Body of pancreas (tissue), 4 donors: ENCODE measurements at regions not wholly inside any gene's neighbourhood (a gene's known extent, or its start where the extent isn't known, plus 50 kb on each side); places are given as distances from the start of the nearest gene placed in this dataset.

Source experiments
- ATAC-seq: fragments of 150-250 bp; one replicate; pipeline ENCODE4 v1.9.1; 2016
- DNase-seq, 4 donors: peaks; one replicate each; pipeline ENCODE4 v3.0.0-alpha.2; 2019
- H3K27ac ChIP-seq, 4 donors: fragments of 200-600 bp; sonication (generic); 1 replicate in 3 of 4; 2 replicates in 1 of 4; pipeline versions ENCODE4 v1.5.1 to v1.6.1; 2016 to 2019; ENCODE audit warnings: mild to moderate bottlenecking in 1 of 4, mixed read lengths in 1 of 4, moderate library complexity in 1 of 4
- H3K27me3 ChIP-seq, 2 donors: fragments of 200-600 bp; sonication (generic); one replicate each; pipeline ENCODE4 v1.6.0; 2016; ENCODE audit warnings: mild to moderate bottlenecking in 1 of 2
- H3K36me3 ChIP-seq, 2 donors: fragments of 200-600 bp; sonication (generic); replicated peaks in 1 of 2; 2 replicates each; pipeline ENCODE4 v1.5.1; 2016; ENCODE audit warnings: low read depth in 2 of 2; ENCODE audit not compliant: insufficient read depth in 1 of 2
- H3K4me1 ChIP-seq: fragments of 200-600 bp; sonication (generic); one replicate; pipeline ENCODE4 v1.6.0; 2016
- H3K4me3 ChIP-seq, 2 donors: fragments of 200-600 bp; sonication (generic); 1 replicate in 1 of 2; 2 replicates in 1 of 2; pipeline ENCODE4 v1.5.1; 2016 to 2019
- H3K9me3 ChIP-seq, 3 donors: fragments of 200-600 bp; sonication (generic); 1 replicate in 2 of 3; 2 replicates in 1 of 3; pipeline ENCODE4 v1.5.1; 2016
- POLR2A ChIP-seq, 3 donors: fragments of 450-650 bp; IDR thresholded peaks; one replicate each; pipeline ENCODE4 v1.6.1; 2016; ENCODE audit warnings: antibody characterized with exemption in 3 of 3, mild to moderate bottlenecking in 2 of 3
- WGBS, 2 donors: methylation state at CpG; one replicate each; pipeline ENCODE4 v1.1.5; 2017; 5-methylcytosine and 5-hydroxymethylcytosine counted together
- intact Hi-C: fragments of 100-400 bp; cut with DNase I; formaldehyde crosslinking; loops from one replicate; pipeline ENCODE4 v1.15.1; 2023
- TF ChIP-seq, protein P1 (sequence below), 7 experiments: fragments of 450-650 bp in 4 of 7; fragments of 200-600 bp in 3 of 7; sonication (generic) in 3 of 7; IDR thresholded peaks; one replicate each; pipeline ENCODE4 v1.5.1; 2016 to 2019; ENCODE audit warnings: antibody characterized with exemption in 7 of 7

GRCh38 chr1:38690790-38691449 lies 168.7 kb downstream of the RRAGC start:
- peaks cover 0 to 6% of the 10 kb centered on the region in 2 donors for H3K27me3 ChIP-seq
- no peaks in the 10 kb centered on the region for H3K36me3 ChIP-seq
- intact Hi-C loops, result no loop called here
- H3K27ac ChIP-seq, result no peak overlapping the region
- DNase-seq (no peak), ATAC-seq (no peak)
- H3K4me1 ChIP-seq, result no peaks in the 10 kb centered on the region
- no peaks in the 10 kb centered on the region for H3K9me3 ChIP-seq
- H3K4me3 ChIP-seq, result no peak overlapping the region
- TF ChIP-seq POLR2A (IDR thresholded peaks at IDR 0.05), result no peak
- TF ChIP-seq, protein P1, sequence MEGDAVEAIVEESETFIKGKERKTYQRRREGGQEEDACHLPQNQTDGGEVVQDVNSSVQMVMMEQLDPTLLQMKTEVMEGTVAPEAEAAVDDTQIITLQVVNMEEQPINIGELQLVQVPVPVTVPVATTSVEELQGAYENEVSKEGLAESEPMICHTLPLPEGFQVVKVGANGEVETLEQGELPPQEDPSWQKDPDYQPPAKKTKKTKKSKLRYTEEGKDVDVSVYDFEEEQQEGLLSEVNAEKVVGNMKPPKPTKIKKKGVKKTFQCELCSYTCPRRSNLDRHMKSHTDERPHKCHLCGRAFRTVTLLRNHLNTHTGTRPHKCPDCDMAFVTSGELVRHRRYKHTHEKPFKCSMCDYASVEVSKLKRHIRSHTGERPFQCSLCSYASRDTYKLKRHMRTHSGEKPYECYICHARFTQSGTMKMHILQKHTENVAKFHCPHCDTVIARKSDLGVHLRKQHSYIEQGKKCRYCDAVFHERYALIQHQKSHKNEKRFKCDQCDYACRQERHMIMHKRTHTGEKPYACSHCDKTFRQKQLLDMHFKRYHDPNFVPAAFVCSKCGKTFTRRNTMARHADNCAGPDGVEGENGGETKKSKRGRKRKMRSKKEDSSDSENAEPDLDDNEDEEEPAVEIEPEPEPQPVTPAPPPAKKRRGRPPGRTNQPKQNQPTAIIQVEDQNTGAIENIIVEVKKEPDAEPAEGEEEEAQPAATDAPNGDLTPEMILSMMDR (IDR thresholded peaks at IDR 0.05), result no peak
- 44 to 48% methylated on average over 4 of the region's 4 CpGs for WGBS, 2 donors

DNA sequence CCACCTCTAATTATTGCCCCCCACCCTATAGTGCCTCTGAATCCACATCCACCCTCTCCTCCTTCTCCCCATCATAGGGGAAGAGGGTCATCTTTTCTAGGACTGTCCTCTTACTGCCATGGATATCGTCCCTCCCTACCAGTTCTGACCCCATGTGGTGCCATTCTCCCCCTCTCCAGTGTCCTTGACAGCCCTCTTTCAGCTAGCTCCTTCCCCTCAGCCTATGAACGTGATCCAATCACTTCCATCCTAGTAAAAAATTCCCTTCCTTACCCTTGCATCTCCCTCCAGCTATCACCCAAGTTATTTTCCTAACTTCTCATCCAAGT lies 172.7 kb downstream of the RRAGC start:
- TF ChIP-seq, protein P1 (IDR thresholded peaks at IDR 0.05), result no peak
- TF ChIP-seq POLR2A (IDR thresholded peaks at IDR 0.05), result no peak
- no peaks in the 10 kb centered on the region for H3K4me1 ChIP-seq
- intact Hi-C loops, result no loop called here

DNA sequence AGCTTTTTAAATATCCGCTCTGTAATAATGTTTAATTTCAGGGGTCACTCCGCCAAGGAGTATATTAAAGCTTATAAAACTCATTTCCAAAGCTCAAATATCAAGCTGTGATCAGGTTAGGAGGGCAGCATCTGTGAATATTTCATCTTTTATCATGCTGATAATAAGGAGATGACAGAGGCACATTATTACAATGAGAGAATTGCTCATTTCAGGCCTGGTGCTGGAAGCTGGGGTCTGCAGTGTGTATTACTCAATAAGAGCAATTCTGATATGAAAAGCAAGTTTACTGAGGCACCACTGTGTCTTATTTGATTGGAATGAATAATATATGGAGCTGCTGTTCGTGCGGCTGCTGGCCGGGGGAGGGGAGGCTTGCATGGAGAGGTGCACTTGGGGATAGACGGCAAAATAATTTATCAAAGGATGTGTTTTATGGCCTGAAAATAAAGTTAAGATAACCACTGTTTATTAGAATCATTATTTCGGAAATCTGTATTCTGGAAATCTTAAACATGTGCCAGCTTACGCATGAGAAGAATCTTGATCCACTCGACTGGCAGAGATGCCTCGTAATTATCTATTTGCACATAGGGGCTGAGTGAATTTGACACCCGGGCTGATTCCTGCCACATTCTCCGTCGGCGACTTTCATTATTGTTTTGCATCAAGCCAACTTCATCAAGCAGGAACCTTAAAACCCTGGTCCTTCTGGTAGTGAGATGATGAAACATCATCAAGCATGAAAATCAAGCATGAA lies 173.2 kb downstream of the RRAGC start:
- Histone ChIP-seq H3K27ac (no peak overlapping the region), H3K4me1 (no peaks in the 10 kb centered on the region), H3K4me3 (no peak overlapping the region), H3K36me3 (no peaks in the 10 kb centered on the region), H3K9me3 (no peaks in the 10 kb centered on the region), H3K27me3 (peaks cover 0 to 6% of the 10 kb centered on the region in 2 donors)
- intact Hi-C loops, result no loop called here
- 60 to 61% methylated on average over 14 of the region's 14 CpGs for WGBS, 2 donors
- DNase-seq (no peak), ATAC-seq (no peak)
- TF ChIP-seq, protein P1 (IDR thresholded peaks at IDR 0.05), result no peak
- TF ChIP-seq POLR2A (IDR thresholded peaks at IDR 0.05), result no peak

More for the DNA sequence above, 172.7 kb downstream of the RRAGC start:
- no peak overlapping the region for H3K27ac ChIP-seq
- no peaks in the 10 kb centered on the region for H3K9me3 ChIP-seq
- ATAC-seq (no peak), DNase-seq (no peak)
- H3K36me3 ChIP-seq, result no peaks in the 10 kb centered on the region
- peaks cover 0 to 6% of the 10 kb centered on the region in 2 donors for H3K27me3 ChIP-seq
- no peak overlapping the region for H3K4me3 ChIP-seq
- WGBS, 2 donors, result 14 to 15% methylated on average over 2 of the region's 2 CpGs

- TF ChIP-seq, protein P1 (IDR thresholded peaks at IDR 0.05), result no peak
- TF ChIP-seq POLR2A (IDR thresholded peaks at IDR 0.05), result no peak
- H3K9me3 ChIP-seq, result no peaks in the 10 kb centered on the region
- ATAC-seq (no peak), DNase-seq (no peak)
- H3K4me1 ChIP-seq, result no peaks in the 10 kb centered on the region
- no peak overlapping the region for H3K4me3 ChIP-seq
- intact Hi-C loops, result no loop called here
- H3K27ac ChIP-seq, result no peak overlapping the region
- H3K36me3 ChIP-seq, result no peaks in the 10 kb centered on the region
- WGBS, 2 donors, result 35 to 48% methylated on average over 6 of the region's 6 CpGs
- peaks cover 0 to 6% of the 10 kb centered on the region in 2 donors for H3K27me3 ChIP-seq
Observed at GRCh38 chr1:38685388-38685787, 174.2 kb downstream of the RRAGC start.
